LNCaP clone FGC (cell line): ENCODE measurements at regions not wholly inside any gene's neighbourhood (a gene's known extent, or its start where the extent isn't known, plus 50 kb on each side); places are given as distances from the start of the nearest gene placed in this dataset.

Source experiments
- DNase-seq: peaks from one replicate; pipeline ENCODE4 v3.0.0-alpha.2; 2011; ENCODE audit warnings: low read depth
- H3K4me3 ChIP-seq: 2 replicates; pipeline ENCODE4 v1.5.1; 2011; ENCODE audit warnings: mild to moderate bottlenecking, low read depth, low read length, control low read depth
- CTCF ChIP-seq: IDR thresholded peaks from 2 replicates; pipeline ENCODE4 v1.5.1; 2012; ENCODE audit warnings: mild to moderate bottlenecking; ENCODE audit not compliant: control insufficient read depth, insufficient read depth; ENCODE audit errors: extremely low read depth

- H3K4me3 ChIP-seq, result no peak overlapping the region
- no peak for DNase-seq
- TF ChIP-seq CTCF, result no peak
Measured at GRCh38 chr13:73514208-73514607, 455.4 kb downstream of the KLF5 start.

- no peak for TF ChIP-seq CTCF
- no peak overlapping the region for H3K4me3 ChIP-seq
Measured at GRCh38 chr13:73513751-73514150, 454.9 kb downstream of the KLF5 start.

GRCh38 chr13:73508841-73509240 is 450.0 kb downstream of the KLF5 start:
- no peak overlapping the region for H3K4me3 ChIP-seq
- DNase-seq, result no peak
- no peak for TF ChIP-seq CTCF

More at GRCh38 chr13:73513751-73514150, 454.9 kb downstream of the KLF5 start:
- no peak for DNase-seq

- no peak overlapping the region for H3K4me3 ChIP-seq
- DNase-seq, result no peak
- TF ChIP-seq CTCF, result no peak
Measured at GRCh38 chr13:73505376-73505890, 446.6 kb downstream of the KLF5 start.

- TF ChIP-seq CTCF, result no peak
- H3K4me3 ChIP-seq, result no peak overlapping the region
- DNase-seq, result no peak
Measured at GRCh38 chr13:73499695-73500094, 440.9 kb downstream of the KLF5 start.

DNA sequence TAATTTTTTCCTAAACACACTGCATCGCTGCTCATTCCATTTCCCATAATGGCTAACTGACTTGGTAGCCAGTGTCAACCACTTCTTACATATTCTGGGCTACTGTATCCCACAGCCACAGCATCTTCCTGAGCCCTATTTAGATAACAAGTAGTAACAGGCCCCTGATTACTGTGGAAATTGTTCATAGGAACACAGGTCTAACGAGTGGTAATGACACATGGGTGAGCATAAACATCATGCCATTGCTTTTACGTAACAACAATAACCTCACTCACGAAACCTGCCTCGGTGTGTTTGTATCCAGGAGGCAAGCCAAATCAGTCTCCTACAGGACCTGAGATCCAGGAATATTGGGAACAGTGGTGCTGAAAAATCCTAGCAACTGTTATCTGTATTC is 438.6 kb downstream of the KLF5 start:
- no peak for TF ChIP-seq CTCF
- no peak overlapping the region for H3K4me3 ChIP-seq
- no peak for DNase-seq

GRCh38 chr13:73496711-73497110 is 437.9 kb downstream of the KLF5 start:
- no peak for TF ChIP-seq CTCF
- H3K4me3 ChIP-seq, result no peak overlapping the region
- no peak for DNase-seq
